Medulla oblongata (tissue), 1 donor: ENCODE measurements at regions not wholly inside any gene's neighbourhood (a gene's known extent, or its start where the extent isn't known, plus 50 kb on each side); places are given as distances from the start of the nearest gene placed in this dataset.
"Not testable (repeated sequence)": the region's sequence is repeated elsewhere in the genome, so short reads cannot be mapped to it uniquely, and the experiment has no call there.

Source experiments
- DNase-seq: peaks from one replicate; pipeline ENCODE4 v3.0.0-alpha.2; 2015; ENCODE audit errors: extremely low spot score

GRCh38 chr2:111664275-111664850 is 219.6 kb downstream of the ANAPC1 start:
- DNase-seq = no peak

GRCh38 chr2:111665011-111665410 is 219.0 kb downstream of the ANAPC1 start:
- no peak for DNase-seq

- no peak for DNase-seq
Measured at GRCh38 chr2:111665551-111666116, 218.4 kb downstream of the ANAPC1 start.

- no peak for DNase-seq
Measured at GRCh38 chr2:111666160-111666559, 217.8 kb downstream of the ANAPC1 start.

GRCh38 chr2:111667001-111667400 is 217.0 kb downstream of the ANAPC1 start:
- no peak for DNase-seq

GRCh38 chr2:111667542-111668273 is 216.3 kb downstream of the ANAPC1 start:
- no peak for DNase-seq

- no peak for DNase-seq
Measured at GRCh38 chr2:111668274-111668616, 215.7 kb downstream of the ANAPC1 start.

- DNase-seq = no peak
Measured at GRCh38 chr2:111668741-111669140, 215.3 kb downstream of the ANAPC1 start.

GRCh38 chr2:111669928-111670695 is 213.9 kb downstream of the ANAPC1 start:
- DNase-seq = no peak

- no peak for DNase-seq
Measured at GRCh38 chr2:111670776-111671175, 213.2 kb downstream of the ANAPC1 start.

GRCh38 chr2:111671426-111672150 is 212.4 kb downstream of the ANAPC1 start:
- DNase-seq = no peak

- DNase-seq = not testable (repeated sequence)
Measured at GRCh38 chr2:111672641-111673040, 211.4 kb downstream of the ANAPC1 start.

- no peak for DNase-seq
Measured at GRCh38 chr2:111673526-111673925, 210.5 kb downstream of the ANAPC1 start.

GRCh38 chr2:111675419-111676194 is 208.4 kb downstream of the ANAPC1 start:
- DNase-seq = no peak

GRCh38 chr2:111676291-111676822 is 207.6 kb downstream of the ANAPC1 start:
- no peak for DNase-seq

- DNase-seq = no peak
Measured at GRCh38 chr2:111678161-111678560, 205.8 kb downstream of the ANAPC1 start.

- no peak for DNase-seq
Measured at GRCh38 chr2:111678651-111679050, 205.3 kb downstream of the ANAPC1 start.

GRCh38 chr2:111679202-111679601 is 204.8 kb downstream of the ANAPC1 start:
- DNase-seq = no peak

- no peak for DNase-seq
Measured at GRCh38 chr2:111684611-111685010, 199.4 kb downstream of the ANAPC1 start.

GRCh38 chr2:111685342-111685741 is 198.7 kb downstream of the ANAPC1 start:
- DNase-seq = no peak

GRCh38 chr2:111686994-111687393 is 197.0 kb downstream of the ANAPC1 start:
- DNase-seq = no peak
